Astrocyte (in vitro differentiated cells and primary cell): ENCODE measurements at regions not wholly inside any gene's neighbourhood (a gene's known extent, or its start where the extent isn't known, plus 50 kb on each side); places are given as distances from the start of the nearest gene placed in this dataset.

ENCODE experiments used
- DNase-seq: peaks from one replicate; pipeline ENCODE4 v3.0.0-alpha.2; 2010; ENCODE audit warnings: low read depth
- FAIRE-seq: peaks from 2 replicates; lab custom pipeline; 2011; peaks lifted over from hg19 to GRCh38; lab: Jason Lieb, UNC
- H2AFZ ChIP-seq: 2 replicates; pipeline ENCODE4 v1.6.0; 2012; ENCODE audit warnings: low read depth, low read length, inconsistent platforms
- H3K27ac ChIP-seq: 2 replicates; pipeline ENCODE4 v1.5.1; 2011; ENCODE audit warnings: low read depth, low read length, inconsistent platforms
- H3K27me3 ChIP-seq: 2 replicates; pipeline ENCODE4 v1.6.0; 2011; ENCODE audit warnings: low read length, inconsistent platforms; ENCODE audit not compliant: insufficient read depth
- H3K36me3 ChIP-seq: 2 replicates; pipeline ENCODE4 v1.5.1; 2011; ENCODE audit warnings: low read length, inconsistent platforms; ENCODE audit not compliant: insufficient read depth
- H3K4me1 ChIP-seq: 2 replicates; pipeline ENCODE4 v1.5.1; 2011; ENCODE audit warnings: low read length, inconsistent platforms; ENCODE audit not compliant: insufficient read depth
- H3K4me2 ChIP-seq: 2 replicates; pipeline ENCODE4 v1.6.0; 2012; ENCODE audit warnings: low read length, inconsistent platforms
- H3K4me3 ChIP-seq: 2 replicates; pipeline ENCODE4 v1.5.1; 2011; ENCODE audit warnings: low read depth, mild to moderate bottlenecking, low read length, inconsistent platforms; ENCODE audit not compliant: insufficient read depth
- H3K79me2 ChIP-seq: 2 replicates; pipeline ENCODE4 v1.6.0; 2012; ENCODE audit warnings: mild to moderate bottlenecking, low read length, inconsistent platforms; ENCODE audit not compliant: insufficient read depth
- H3K9ac ChIP-seq: 2 replicates; pipeline ENCODE4 v1.6.0; 2012; ENCODE audit warnings: mild to moderate bottlenecking, low read length, inconsistent platforms
- H3K9me3 ChIP-seq: 2 replicates; pipeline ENCODE4 v1.5.1; 2012; ENCODE audit warnings: low read depth, mild to moderate bottlenecking, low read length, inconsistent platforms; ENCODE audit not compliant: insufficient read depth
- H4K20me1 ChIP-seq: 2 replicates; pipeline ENCODE4 v1.6.0; 2012; ENCODE audit warnings: low read length, inconsistent platforms; ENCODE audit not compliant: insufficient read depth
- H3K27ac Mint-ChIP-seq: one replicate; pipeline ENCODE4 v1.8.0; 2021; ENCODE audit warnings: mild to moderate bottlenecking, mixed read lengths; ENCODE audit not compliant: unreplicated experiment
- H3K27me3 Mint-ChIP-seq: one replicate; pipeline ENCODE4 v1.8.0; 2021; ENCODE audit warnings: low read depth, mixed read lengths; ENCODE audit not compliant: unreplicated experiment
- H3K36me3 Mint-ChIP-seq: one replicate; pipeline ENCODE4 v1.8.0; 2021; ENCODE audit warnings: low read depth, mixed read lengths; ENCODE audit not compliant: unreplicated experiment
- H3K4me1 Mint-ChIP-seq: one replicate; pipeline ENCODE4 v1.8.0; 2021; ENCODE audit warnings: low read depth, mixed read lengths; ENCODE audit not compliant: unreplicated experiment
- H3K4me3 Mint-ChIP-seq: one replicate; pipeline ENCODE4 v1.8.0; 2021; ENCODE audit warnings: mild to moderate bottlenecking, moderate library complexity, mixed read lengths; ENCODE audit not compliant: unreplicated experiment
- H3K9me3 Mint-ChIP-seq: one replicate; pipeline ENCODE4 v1.8.0; 2021; ENCODE audit warnings: mild to moderate bottlenecking, mixed read lengths; ENCODE audit not compliant: unreplicated experiment
- CTCF ChIP-seq: IDR thresholded peaks from 2 replicates; pipeline ENCODE4 v1.5.1; 2011; ENCODE audit warnings: low read depth, mild to moderate bottlenecking, inconsistent platforms, low read length, moderate library complexity; ENCODE audit not compliant: insufficient read depth
- EZH2 ChIP-seq: IDR thresholded peaks from 2 replicates; pipeline ENCODE4 v1.6.1; 2012; ENCODE audit warnings: mild to moderate bottlenecking, low read length, inconsistent platforms; ENCODE audit not compliant: insufficient read depth

- DNase-seq (no peak), FAIRE-seq (no peak)
- Histone ChIP-seq H3K36me3 (no peaks in the 10 kb centered on the region), H3K9ac (no peak overlapping the region), H3K27ac (no peak overlapping the region), H4K20me1 (no peaks in the 10 kb centered on the region), H3K9me3 (no peaks in the 10 kb centered on the region), H3K4me1 (peaks cover 14% of the 10 kb centered on the region), H3K4me3 (no peak overlapping the region), H3K4me2 (no peak overlapping the region), H3K27me3 (no peaks in the 10 kb centered on the region), H2AFZ (no peak overlapping the region), H3K79me2 (no peaks in the 10 kb centered on the region)
- Mint-ChIP-seq H3K4me3 (no peak overlapping the region), H3K27me3 (no peaks in the 10 kb centered on the region), H3K36me3 (no peaks in the 10 kb centered on the region), H3K27ac (no peak overlapping the region), H3K4me1 (peaks cover 28% of the 10 kb centered on the region), H3K9me3 (peaks cover 7% of the 10 kb centered on the region)
- no peak for TF ChIP-seq EZH2
- no peak for TF ChIP-seq CTCF
Measured at GRCh38 chr13:77389625-77390000, 62.7 kb upstream of the MYCBP2 start.

GRCh38 chr13:77388944-77389624 lies 62.2 kb upstream of the MYCBP2 start:
- no peak overlapping the region for H3K4me2 ChIP-seq

More at GRCh38 chr13:77388944-77389624, 62.2 kb upstream of the MYCBP2 start:
- Mint-ChIP-seq H3K9me3 (peaks cover 7% of the 10 kb centered on the region), H3K27ac (no peak overlapping the region), H3K27me3 (no peaks in the 10 kb centered on the region), H3K36me3 (no peaks in the 10 kb centered on the region), H3K4me1 (peaks cover 28% of the 10 kb centered on the region), H3K4me3 (no peak overlapping the region)
- Histone ChIP-seq H3K27ac (no peak overlapping the region), H3K9ac (no peak overlapping the region), H3K27me3 (no peaks in the 10 kb centered on the region), H4K20me1 (no peaks in the 10 kb centered on the region), H2AFZ (no peak overlapping the region), H3K9me3 (no peaks in the 10 kb centered on the region), H3K4me3 (no peak overlapping the region), H3K4me1 (peaks cover 14% of the 10 kb centered on the region), H3K79me2 (no peaks in the 10 kb centered on the region), H3K36me3 (no peaks in the 10 kb centered on the region)
- TF ChIP-seq EZH2 (no peak), CTCF (no peak)
- no peak for FAIRE-seq
- DNase-seq = no peak
